GM21447 (cell line): ENCODE measurements at regions not wholly inside any gene's neighbourhood (a gene's known extent, or its start where the extent isn't known, plus 50 kb on each side); places are given as distances from the start of the nearest gene placed in this dataset.

Experiments
- ATAC-seq: cut with Tn5 transposase; IDR thresholded peaks from one replicate; pipeline ENCODE4 v1.9.1; 2021; ENCODE audit not compliant: unreplicated experiment

- no peak for ATAC-seq
Measured at GRCh38 chr3:168909260-168909659, 754.3 kb downstream of the MECOM start.

DNA sequence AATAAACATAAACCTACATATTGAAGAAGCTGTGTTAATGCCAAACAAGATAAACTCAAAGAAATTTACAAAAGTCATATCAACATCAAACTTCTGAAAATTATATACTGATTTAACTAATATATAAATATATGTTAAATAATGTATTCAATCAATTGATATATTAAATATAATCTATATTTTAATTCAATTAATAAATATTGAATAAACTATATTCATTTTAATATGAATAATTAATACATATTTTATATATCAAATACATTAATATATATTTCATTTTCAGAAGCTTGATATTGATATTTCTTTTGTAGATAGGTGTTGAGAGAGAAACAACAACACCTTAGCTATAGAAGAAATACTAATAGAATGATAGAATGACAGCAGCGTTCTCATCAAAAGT is 768.1 kb downstream of the MECOM start:
- no peak for ATAC-seq

- no peak for ATAC-seq
Measured at GRCh38 chr3:168894214-168894613, 769.3 kb downstream of the MECOM start.

- ATAC-seq: no peak
Measured at GRCh38 chr3:168889666-168890065, 773.8 kb downstream of the MECOM start.

DNA sequence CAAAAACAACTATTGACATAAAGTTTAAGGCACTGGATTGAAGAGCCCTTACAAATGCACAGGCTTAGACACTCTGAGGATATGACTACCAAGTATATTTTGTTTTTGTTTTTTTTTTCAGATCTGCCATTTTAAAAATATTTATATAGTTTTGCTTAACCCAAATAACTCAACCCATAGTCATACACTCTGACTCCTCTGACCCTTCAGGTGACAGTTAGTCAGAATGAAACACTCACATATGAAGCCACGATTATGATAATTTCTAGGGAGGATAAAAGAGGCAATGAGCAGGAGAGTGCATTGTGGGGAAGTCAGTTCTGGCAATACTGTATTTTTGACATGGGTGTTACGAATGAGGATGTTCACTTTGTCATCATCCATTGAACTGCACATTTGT is 774.7 kb downstream of the MECOM start:
- no peak for ATAC-seq

- ATAC-seq: no peak
Measured at GRCh38 chr3:168885028-168885427, 778.5 kb downstream of the MECOM start.

DNA sequence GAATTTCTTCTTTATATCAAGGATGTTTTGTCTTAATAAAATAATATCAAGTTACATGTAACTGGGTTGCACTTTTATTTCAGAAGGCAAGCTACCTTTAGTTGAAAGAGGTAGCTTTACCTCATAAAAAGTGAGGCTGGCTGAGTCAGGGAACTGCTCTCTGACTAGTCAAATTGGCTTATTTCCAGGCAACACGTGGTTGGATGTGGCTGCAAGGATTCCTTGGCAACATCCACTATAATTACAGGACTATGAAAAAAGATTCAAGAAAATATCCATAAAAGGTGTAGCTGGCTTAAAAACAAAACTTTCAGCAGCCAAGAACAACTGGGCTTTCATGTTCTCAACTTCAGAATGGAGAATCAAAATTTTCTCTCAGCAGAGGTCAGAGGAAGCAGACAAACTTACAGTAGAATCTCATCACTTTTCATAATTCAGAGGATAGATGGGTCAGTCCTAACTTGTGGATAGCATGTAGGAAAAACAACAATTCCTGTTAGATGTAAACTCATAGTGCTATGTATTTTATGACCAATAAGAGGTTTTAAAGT is 779.1 kb downstream of the MECOM start:
- ATAC-seq: no peak

DNA sequence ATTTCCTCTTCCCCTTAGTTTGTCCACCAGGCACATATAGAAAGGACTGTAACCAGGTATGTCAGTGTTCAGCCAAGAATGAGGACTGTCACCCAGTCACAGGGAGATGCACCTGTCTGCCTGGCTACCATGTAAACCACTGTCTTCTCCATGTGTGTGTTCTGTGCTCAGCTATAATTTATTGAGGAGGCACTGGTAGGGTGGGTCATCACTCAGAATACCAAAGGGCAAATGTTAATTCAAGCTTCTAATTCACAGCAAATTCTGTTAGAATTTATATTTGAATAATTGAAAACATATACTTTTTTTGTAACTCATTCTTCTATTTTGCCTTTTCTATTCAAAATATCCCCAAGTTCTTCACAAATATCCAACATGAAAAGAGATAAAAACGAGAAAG is 780.4 kb downstream of the MECOM start:
- ATAC-seq: no peak

DNA sequence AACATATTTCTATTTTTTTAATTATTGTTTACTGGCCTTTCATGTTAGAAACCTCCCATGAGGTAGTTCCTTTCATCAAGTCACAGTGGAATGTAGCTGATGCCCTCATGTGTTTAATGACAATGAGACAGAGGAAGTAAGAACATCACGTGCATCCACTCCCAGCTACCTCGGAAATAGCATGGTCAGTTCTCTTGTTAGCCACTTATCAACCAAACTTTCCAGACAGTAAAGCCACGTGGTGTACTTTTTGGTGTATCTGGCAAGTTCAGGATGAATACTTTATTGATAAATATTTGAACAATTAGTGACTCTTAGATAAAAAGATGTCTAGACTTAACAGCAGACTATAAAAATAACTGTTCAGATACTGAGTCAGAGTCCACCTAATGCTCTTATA is 781.7 kb downstream of the MECOM start:
- no peak for ATAC-seq

GRCh38 chr3:168878655-168879054 is 782.9 kb upstream of the GOLIM4 start:
- no peak for ATAC-seq

- ATAC-seq: no peak
Measured at GRCh38 chr3:168877899-168878298, 782.2 kb upstream of the GOLIM4 start.

- no peak for ATAC-seq
Measured at GRCh38 chr3:168876346-168877035, 780.8 kb upstream of the GOLIM4 start.

GRCh38 chr3:168872826-168873225 is 777.1 kb upstream of the GOLIM4 start:
- no peak for ATAC-seq

DNA sequence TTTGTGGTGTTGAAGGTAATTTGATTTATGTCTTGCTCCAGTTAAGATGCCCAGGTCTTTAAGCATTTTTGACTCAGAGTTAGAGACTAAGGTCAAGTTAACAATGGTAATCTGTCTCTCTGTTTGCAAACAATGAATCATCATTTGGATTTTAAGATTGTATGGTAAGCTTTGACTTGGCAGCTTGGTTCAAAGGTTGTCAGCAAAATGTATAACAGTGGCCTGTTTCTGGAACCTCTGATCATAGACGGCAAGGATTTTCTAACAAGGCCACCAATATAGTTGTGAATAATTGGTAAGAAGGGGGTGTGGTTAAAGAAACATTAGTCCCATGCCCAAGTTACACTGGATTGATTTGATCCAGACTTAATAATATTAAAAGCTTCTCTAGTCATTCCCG is 775.2 kb upstream of the GOLIM4 start:
- no peak for ATAC-seq

DNA sequence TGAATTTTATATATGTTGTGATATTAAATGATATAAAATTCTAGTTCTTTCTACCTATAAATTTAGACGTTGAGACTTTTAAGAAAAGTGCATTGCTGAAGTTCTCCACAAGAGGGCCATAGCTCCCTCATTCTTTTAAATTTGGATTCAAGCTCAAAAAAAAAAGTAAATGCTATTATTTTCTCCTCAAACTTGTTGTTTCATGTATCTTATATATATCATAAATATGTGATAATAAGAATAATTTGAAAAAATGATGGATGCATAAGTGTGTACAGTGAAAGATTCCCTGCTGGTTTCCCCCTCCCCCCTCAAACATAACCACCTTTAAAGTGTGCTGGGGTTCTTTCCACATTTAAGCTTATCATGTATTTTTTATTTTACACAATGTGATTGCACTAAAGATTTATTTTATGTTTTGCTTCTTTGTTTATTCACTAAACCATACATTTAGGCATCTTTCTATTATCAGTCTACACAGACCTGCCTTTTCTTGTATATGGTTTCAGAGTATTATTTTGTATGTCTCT is 769.4 kb upstream of the GOLIM4 start:
- no peak for ATAC-seq

GRCh38 chr3:168864107-168865021 is 768.6 kb upstream of the GOLIM4 start:
- ATAC-seq: no peak

DNA sequence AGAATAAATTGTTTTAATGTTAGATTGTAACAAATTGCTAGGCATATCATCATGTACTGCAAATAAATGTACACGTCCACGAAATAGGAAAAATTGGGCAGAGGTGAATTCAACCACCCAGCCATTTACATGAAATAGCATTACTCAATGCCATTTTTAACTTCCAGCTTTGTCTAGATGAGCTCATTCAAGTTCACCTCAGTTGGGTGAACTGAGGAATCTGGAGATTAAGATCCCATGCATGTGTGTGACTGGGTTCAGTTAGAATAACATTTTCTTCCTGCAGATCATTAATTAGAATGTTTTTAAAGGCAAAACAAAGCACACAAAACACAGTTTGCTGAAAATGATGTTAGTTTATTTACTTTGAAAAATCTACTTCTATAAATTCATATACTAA is 767.8 kb upstream of the GOLIM4 start:
- no peak for ATAC-seq

DNA sequence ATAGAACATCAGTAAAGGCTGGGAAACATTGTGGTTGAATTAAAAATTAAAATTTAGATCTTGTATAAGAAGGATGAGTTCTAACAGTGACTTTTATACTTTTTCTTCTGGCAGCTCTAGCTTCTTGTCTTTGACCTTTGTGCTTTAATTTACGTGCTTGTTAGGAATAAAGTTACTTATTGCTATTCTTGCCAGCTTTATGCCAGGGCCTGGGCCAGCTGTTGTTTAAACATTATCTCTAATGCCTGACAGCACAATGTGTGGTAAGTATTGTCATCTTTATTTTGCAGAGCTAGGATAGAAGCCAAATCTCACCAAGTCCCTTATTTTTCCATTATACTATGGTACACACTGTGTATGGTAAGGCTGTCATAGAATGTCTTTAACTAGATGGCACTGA is 766.7 kb upstream of the GOLIM4 start:
- ATAC-seq: no peak

DNA sequence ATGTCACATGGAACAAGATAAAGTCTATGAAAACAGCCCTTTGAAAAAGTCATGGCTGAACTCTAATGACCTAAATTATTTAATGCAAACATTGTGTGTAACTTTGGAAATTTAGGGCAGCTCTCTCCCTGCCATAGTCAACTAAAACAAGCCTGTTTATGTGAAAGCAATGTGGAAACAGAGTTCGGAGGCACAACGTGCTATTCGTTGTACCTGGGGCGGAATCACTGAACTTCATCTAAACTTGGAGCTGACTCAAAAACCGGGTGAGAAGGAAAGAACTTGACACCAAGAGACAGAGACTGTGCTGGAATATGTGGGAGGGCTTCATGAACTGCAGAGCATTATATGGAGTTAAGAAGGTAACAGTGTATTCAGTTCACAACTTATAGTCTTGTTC is 764.9 kb upstream of the GOLIM4 start:
- ATAC-seq: no peak

DNA sequence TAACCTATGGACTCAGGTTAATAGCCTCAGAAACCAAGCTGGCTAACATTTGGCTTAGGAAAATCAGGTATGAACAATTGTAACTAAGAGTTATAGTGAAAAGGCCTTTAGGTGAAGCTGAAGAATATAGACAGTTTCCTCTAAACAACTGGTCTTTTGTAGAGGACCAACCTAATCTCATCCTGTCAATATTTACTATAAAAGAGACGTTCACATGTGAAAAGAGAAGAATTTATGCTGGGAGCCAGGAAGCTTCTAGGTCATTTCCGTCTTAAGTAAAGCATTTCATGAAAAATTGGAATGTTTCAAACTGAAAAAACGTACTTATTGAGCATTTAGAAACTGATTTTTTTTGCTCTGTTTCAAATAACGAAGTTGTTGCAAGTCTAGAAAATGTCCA is 764.3 kb upstream of the GOLIM4 start:
- ATAC-seq: no peak

DNA sequence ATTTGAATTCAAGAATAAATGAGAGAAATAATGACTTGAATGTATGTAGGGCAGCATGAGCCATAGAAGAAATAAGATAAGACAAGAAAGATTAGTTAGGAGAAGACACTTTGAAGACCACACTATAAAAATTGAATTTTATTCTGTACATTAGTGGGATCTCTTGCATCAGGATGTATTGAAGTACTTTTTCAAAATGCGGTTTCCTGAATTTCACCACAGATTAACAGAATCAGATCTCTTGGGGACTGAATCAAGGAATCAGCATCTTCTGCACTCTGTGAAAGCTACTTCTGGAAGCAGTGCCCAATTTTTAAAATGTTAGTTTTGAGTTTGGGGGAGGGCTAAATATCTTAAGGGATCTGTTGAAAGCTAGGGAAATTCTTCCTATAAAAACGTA is 763.9 kb upstream of the GOLIM4 start:
- no peak for ATAC-seq

- ATAC-seq: no peak
Measured at GRCh38 chr3:168859143-168859542, 763.4 kb upstream of the GOLIM4 start.
